ENCODE measurements at regions not wholly inside any gene's neighbourhood (a gene's known extent, or its start where the extent isn't known, plus 50 kb on each side); places are given as distances from the start of the nearest gene placed in this dataset.
"Not testable (repeated sequence)": the region's sequence is repeated elsewhere in the genome, so short reads cannot be mapped to it uniquely, and the experiment has no call there.

GRCh38 chr11:71383461-71383860 is 64.7 kb downstream of the DHCR7 start:
- DNase-seq = no peak

GRCh38 chr11:71381781-71382505 is 66.2 kb downstream of the DHCR7 start:
- DNase-seq = no peak

- peak; percentile 90 for DNase-seq
Observed at GRCh38 chr11:71379701-71380100, 68.5 kb downstream of the DHCR7 start.

GRCh38 chr11:71373791-71374454 is 74.3 kb downstream of the DHCR7 start:
- no peak for DNase-seq

- DNase-seq = no peak
Observed at GRCh38 chr11:71372693-71373657, 75.2 kb downstream of the DHCR7 start.

- DNase-seq = no peak
Observed at GRCh38 chr11:71371674-71372069, 76.5 kb downstream of the DHCR7 start.

- no peak for DNase-seq
Observed at GRCh38 chr11:71370895-71371673, 77.1 kb downstream of the DHCR7 start.

- DNase-seq = no peak
Observed at GRCh38 chr11:71370020-71370747, 78.0 kb downstream of the DHCR7 start.

- DNase-seq = no peak
Observed at GRCh38 chr11:71369411-71369810, 78.8 kb downstream of the DHCR7 start.

- DNase-seq = no peak
Observed at GRCh38 chr11:71368966-71369365, 79.2 kb downstream of the DHCR7 start.

- no peak for DNase-seq
Observed at GRCh38 chr11:71367756-71368155, 80.4 kb downstream of the DHCR7 start.

GRCh38 chr11:71367276-71367675 is 80.9 kb downstream of the DHCR7 start:
- DNase-seq = not testable (repeated sequence)

- DNase-seq = no peak
Observed at GRCh38 chr11:71366076-71366475, 82.1 kb downstream of the DHCR7 start.

GRCh38 chr11:71365626-71366025 is 82.6 kb downstream of the DHCR7 start:
- DNase-seq = no peak

GRCh38 chr11:71364806-71365205 is 83.4 kb downstream of the DHCR7 start:
- DNase-seq = no peak

GRCh38 chr11:71364176-71364671 is 84.0 kb downstream of the DHCR7 start:
- DNase-seq = no peak

- no peak for DNase-seq
Observed at GRCh38 chr11:71363721-71364120, 84.5 kb downstream of the DHCR7 start.

- no peak for DNase-seq
Observed at GRCh38 chr11:71358963-71359567, 89.1 kb downstream of the DHCR7 start.

GRCh38 chr11:71358122-71358728 is 90.0 kb downstream of the DHCR7 start:
- no peak for DNase-seq

GRCh38 chr11:71357414-71357813 is 90.8 kb downstream of the DHCR7 start:
- no peak for DNase-seq

GRCh38 chr11:71356904-71357303 is 91.3 kb downstream of the DHCR7 start:
- no peak for DNase-seq
